ENCODE measurements at regions not wholly inside any gene's neighbourhood (a gene's known extent, or its start where the extent isn't known, plus 50 kb on each side); places are given as distances from the start of the nearest gene placed in this dataset.

- TF ChIP-seq CTCF (IDR thresholded peaks at IDR 0.05 in 4 of 5, conservative IDR thresholded peaks at IDR 0.05 in 1 of 5) (no peak), POLR2A (IDR thresholded peaks at IDR 0.05) (no peak)
Measured at GRCh38 chr11:45511566-45511965, 153.9 kb downstream of the CHST1 start.
